Islet of Langerhans (tissue), 1 donor: ENCODE measurements at regions not wholly inside any gene's neighbourhood (a gene's known extent, or its start where the extent isn't known, plus 50 kb on each side); places are given as distances from the start of the nearest gene placed in this dataset.

Experiments used
- FAIRE-seq: peaks from one replicate; lab custom pipeline; 2011; peaks lifted over from hg19 to GRCh38; lab: Jason Lieb, UNC

DNA sequence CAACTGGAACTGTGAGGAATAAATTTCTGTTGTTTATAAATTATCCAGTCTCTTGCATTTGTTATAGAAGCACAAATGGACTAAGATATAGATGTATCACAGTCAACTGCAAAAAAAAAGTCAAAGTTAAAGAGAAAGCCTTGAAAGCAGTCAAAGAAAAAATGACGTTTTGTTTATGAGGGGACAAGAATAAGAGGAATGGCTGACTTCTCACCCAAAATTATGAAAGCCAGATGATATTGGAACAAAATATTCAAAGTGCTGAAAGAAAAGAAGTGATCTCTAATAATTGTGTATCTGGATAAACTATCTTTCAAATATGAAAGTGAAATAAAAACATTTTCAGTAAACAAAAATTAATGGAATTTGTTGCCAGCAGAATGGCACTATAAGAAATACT is 171.8 kb upstream of the IGF1R start:
- FAIRE-seq: no peak

GRCh38 chr15:98480844-98481243 is 167.5 kb upstream of the IGF1R start:
- no peak for FAIRE-seq

GRCh38 chr15:98483575-98484130 is 164.7 kb upstream of the IGF1R start:
- no peak for FAIRE-seq

DNA sequence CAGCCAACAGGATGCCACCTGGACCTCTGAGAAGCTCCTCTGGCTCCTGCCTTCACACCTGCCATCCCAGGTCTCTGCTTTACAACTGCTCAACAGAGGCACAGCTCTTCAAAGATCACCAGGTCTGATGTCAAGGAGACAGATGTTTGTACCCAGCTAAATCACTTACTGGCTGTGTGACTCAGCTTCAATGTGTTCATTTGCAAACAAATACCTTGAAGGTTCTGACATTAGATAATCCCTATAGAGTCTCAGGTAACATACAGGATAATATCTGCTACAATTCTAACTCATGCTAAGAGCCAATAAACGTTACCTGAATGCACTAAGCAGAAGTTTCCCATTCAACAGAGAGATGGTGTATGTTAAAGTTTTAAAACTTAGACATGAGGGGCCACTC is 163.4 kb upstream of the IGF1R start:
- FAIRE-seq: no peak

DNA sequence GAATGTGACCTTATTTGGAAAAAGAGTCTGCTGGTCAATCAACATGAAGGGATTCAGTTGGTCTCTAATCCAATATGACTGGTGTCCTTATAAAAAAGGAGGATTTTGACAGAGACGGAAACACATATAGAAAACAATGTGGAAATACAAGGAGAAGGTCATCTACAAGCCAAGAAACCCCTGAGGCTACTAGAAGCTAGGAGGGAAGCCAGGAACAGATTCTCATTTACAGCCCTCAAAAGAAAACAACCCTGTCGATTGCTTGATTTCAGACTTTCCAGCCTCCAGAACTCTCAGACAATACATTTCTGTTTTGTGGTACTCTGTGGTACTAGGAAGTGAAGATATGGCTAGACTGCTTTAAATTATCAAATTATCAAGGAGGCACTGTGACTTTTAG is 162.9 kb upstream of the IGF1R start:
- FAIRE-seq: no peak

GRCh38 chr15:98493966-98494511 is 154.3 kb upstream of the IGF1R start:
- FAIRE-seq: no peak

GRCh38 chr15:98501192-98501591 is 147.1 kb upstream of the IGF1R start:
- no peak for FAIRE-seq

- no peak for FAIRE-seq
Observed at GRCh38 chr15:98501632-98502031, 146.7 kb upstream of the IGF1R start.

- no peak for FAIRE-seq
Observed at GRCh38 chr15:98503970-98504369, 144.4 kb upstream of the IGF1R start.

GRCh38 chr15:98504998-98505397 is 143.3 kb upstream of the IGF1R start:
- no peak for FAIRE-seq

GRCh38 chr15:98505611-98506031 is 142.7 kb upstream of the IGF1R start:
- FAIRE-seq: no peak

DNA sequence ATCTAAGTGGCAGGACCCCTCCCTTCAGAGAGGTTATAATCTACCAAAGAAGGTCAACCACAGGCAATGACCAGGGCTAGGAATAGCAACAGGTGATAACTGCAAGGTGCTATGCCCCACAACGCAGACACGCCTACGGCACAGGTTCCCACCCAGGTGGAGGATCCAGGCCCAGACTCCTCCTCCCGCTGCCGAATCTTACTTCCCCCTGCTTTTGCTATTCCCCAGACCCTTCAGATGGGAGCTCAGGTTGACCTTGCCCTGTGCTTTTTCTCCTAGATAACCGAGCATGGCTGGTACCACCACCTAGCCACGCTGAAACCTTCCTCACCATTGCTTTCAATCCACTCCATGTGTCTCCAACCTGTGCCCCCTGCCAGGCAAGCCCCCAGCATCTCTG is 142.2 kb upstream of the IGF1R start:
- no peak for FAIRE-seq

DNA sequence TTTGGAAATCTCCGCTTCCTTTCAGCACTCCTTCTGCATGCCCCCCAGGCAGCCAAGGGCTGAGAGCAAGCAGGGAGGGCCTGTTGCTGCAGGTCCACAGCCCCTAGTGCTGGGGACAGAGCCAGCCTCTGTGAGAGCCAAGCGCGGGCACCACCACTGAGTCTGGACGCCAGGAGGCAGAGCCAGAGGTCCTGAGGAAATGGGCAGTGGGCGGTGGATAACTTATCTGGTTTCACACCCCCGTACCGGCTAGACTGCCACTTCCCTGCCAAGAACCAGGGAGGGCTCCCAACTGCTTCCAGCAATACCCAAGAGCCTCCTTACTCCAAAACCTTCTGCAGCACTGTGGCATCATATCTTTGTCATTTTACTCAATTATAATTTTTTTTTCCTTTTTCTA is 141.6 kb upstream of the IGF1R start:
- no peak for FAIRE-seq

DNA sequence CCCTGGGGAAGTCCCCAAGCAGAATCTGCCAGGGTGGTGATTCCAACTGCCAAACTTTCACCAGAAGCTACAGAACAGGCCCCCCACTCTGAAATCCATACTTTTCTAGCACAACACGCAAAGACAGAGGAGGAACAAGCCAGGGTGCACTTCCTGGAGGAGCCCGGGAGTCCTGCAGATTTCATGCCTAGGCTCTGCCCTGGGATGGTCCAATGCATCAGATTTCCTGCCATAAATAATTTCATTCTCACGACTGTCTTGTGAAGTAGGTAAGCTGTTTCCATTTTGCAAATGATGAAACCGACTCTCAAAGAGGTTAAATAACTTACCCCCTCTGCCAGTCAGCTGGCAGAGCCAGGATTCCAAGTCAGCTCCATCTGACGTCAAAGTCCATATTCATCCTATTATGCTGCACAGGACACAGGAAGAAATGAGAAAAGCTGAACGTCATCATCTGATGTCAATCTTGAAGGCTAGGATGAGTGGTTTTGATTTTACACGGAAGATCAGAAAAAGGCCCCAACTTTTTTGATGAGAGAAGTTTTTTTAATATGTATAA is 134.8 kb upstream of the IGF1R start:
- FAIRE-seq: no peak

DNA sequence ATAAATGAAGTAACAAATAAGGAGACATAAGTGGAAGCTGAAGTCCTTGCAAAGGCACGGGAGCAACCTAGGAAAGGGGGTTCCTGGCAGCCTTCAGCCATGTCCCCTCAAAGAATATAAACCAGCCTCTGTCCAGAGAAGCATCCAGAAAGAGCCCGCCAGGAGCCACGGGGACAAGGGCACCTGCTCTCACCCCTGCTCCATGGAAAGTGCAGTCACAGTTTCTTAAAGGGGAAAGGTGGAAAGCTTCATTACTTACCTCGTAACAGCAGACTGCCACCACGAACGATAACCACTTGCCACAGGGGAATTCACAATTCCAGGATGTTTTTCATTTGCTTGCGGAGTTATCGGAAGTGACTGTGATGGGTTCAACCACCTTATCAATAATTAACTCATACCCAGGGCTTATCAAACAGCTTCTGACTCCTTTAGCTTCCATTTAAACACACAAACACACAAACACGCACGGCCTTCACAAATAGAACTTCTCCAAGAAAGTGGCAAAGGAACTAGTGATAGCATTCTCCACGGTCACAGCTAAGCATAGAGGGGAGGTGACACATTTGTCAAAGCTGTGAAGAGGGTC is 134.2 kb upstream of the IGF1R start:
- no peak for FAIRE-seq

DNA sequence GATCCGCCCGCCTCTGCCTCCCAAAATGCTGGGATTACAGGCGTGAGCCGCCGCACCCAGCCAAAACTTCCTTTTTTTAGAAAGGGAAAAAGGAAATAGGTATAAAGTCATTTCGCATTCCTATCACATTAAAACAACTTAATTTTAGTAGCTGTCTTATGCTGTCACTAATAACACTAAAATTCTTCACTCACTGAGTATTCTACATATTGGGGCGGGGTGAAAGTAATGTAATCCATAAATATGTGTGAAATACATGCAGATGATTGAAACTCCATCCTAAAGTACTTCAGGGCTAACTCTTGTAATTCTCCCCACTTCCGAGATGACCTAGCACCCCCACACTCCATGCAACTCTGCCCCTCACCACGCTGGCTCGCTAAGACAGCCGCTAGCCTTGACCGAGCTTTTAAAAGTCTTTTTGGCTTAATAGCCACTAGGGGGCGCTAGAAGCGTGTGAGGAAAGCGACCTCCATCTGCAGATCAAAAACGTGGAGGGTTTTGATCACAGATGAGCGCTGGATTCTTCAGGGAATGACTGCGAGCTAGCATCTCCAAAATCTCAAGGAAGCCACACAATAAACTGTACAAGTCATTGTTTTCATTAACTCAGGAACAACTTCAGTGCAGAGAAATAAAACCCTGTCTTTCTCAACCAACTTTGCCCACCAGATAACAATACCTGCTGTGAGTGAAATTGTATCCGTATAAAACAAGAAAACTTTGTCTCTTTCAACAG is 129.3 kb upstream of the IGF1R start:
- peak; percentile 27 for FAIRE-seq

GRCh38 chr15:98519767-98520550 is 128.4 kb upstream of the IGF1R start:
- no peak for FAIRE-seq

GRCh38 chr15:98522127-98522526 is 126.2 kb upstream of the IGF1R start:
- no peak for FAIRE-seq

GRCh38 chr15:98523912-98524662 is 124.3 kb upstream of the IGF1R start:
- FAIRE-seq: no peak

- FAIRE-seq: no peak
Observed at GRCh38 chr15:98524838-98525660, 123.3 kb upstream of the IGF1R start.

- no peak for FAIRE-seq
Observed at GRCh38 chr15:98525661-98526001, 122.7 kb upstream of the IGF1R start.
